C4-2B (cell line): ENCODE measurements at regions not wholly inside any gene's neighbourhood (a gene's known extent, or its start where the extent isn't known, plus 50 kb on each side); places are given as distances from the start of the nearest gene placed in this dataset.

Experiments used
- CTCF ChIP-seq: fragments of 450-650 bp; conservative IDR thresholded peaks from 2 replicates; pipeline ENCODE4 v1.5.1; 2017; ENCODE audit warnings: mild to moderate bottlenecking
- ZFX ChIP-seq: fragments of 450-650 bp; IDR thresholded peaks from 2 replicates; pipeline ENCODE4 v1.6.1; 2017

GRCh38 chr2:104708967-104709366 lies 144.9 kb upstream of the POU3F3 start:
- TF ChIP-seq CTCF (no peak), ZFX (no peak)
